WTC11 (cell line): ENCODE measurements at regions not wholly inside any gene's neighbourhood (a gene's known extent, or its start where the extent isn't known, plus 50 kb on each side); places are given as distances from the start of the nearest gene placed in this dataset.
"Not testable (repeated sequence)": the region's sequence is repeated elsewhere in the genome, so short reads cannot be mapped to it uniquely, and the experiment has no call there.

ENCODE experiments used
- ESRRA ChIP-seq: sonication (generic); formaldehyde crosslinking; IDR thresholded peaks from 2 replicates; pipeline ENCODE4 v1.8.1; 2022; ENCODE audit warnings: mild to moderate bottlenecking, missing genetic modification reagents, borderline replicate concordance
- FOXP1 ChIP-seq: sonication (generic); formaldehyde crosslinking; IDR thresholded peaks from 2 replicates; pipeline ENCODE4 v1.8.0; 2022; ENCODE audit warnings: missing genetic modification reagents, mild to moderate bottlenecking, moderate library complexity, borderline replicate concordance
- KAT7 ChIP-seq: sonication (generic); formaldehyde crosslinking; IDR thresholded peaks from 2 replicates; pipeline ENCODE4 v1.8.1; 2023; ENCODE audit warnings: missing genetic modification reagents, mild to moderate bottlenecking, borderline replicate concordance
- NR2C2 ChIP-seq: sonication (generic); formaldehyde crosslinking; IDR thresholded peaks from 2 replicates; pipeline ENCODE4 v1.8.0; 2022; ENCODE audit warnings: mild to moderate bottlenecking, missing genetic modification reagents
- SP1 ChIP-seq: sonication (generic); formaldehyde crosslinking; conservative IDR thresholded peaks from 2 replicates; pipeline ENCODE4 v1.8.1; 2022; ENCODE audit warnings: missing genetic modification reagents
- ZBTB21 ChIP-seq: sonication (generic); formaldehyde crosslinking; IDR thresholded peaks from 2 replicates; pipeline ENCODE4 v1.8.1; 2023; ENCODE audit warnings: mild to moderate bottlenecking, missing genetic modification reagents, borderline replicate concordance
- ZNF317 ChIP-seq: sonication (generic); formaldehyde crosslinking; IDR thresholded peaks from 2 replicates; pipeline ENCODE4 v1.8.1; 2023; ENCODE audit warnings: low read depth, mild to moderate bottlenecking, moderate library complexity, missing genetic modification reagents, borderline replicate concordance
- TF ChIP-seq, protein P1 (sequence below): sonication (generic); formaldehyde crosslinking; IDR thresholded peaks from 2 replicates; pipeline ENCODE4 v1.8.0; 2022; ENCODE audit warnings: mild to moderate bottlenecking, missing genetic modification reagents
- TF ChIP-seq, protein P2 (sequence below): fragments of 200-600 bp; IDR thresholded peaks from 2 replicates; pipeline ENCODE4 v1.8.0; 2022; ENCODE audit warnings: antibody characterized with exemption
- TF ChIP-seq, protein P3 (sequence below): sonication (generic); formaldehyde crosslinking; IDR thresholded peaks from 2 replicates; pipeline ENCODE4 v1.8.1; 2022; ENCODE audit warnings: mild to moderate bottlenecking, moderate library complexity, missing genetic modification reagents
- TF ChIP-seq, protein P4 (sequence below): sonication (generic); formaldehyde crosslinking; IDR thresholded peaks from 2 replicates; pipeline ENCODE4 v1.8.1; 2023; ENCODE audit warnings: mild to moderate bottlenecking, missing genetic modification reagents, moderate library complexity

DNA sequence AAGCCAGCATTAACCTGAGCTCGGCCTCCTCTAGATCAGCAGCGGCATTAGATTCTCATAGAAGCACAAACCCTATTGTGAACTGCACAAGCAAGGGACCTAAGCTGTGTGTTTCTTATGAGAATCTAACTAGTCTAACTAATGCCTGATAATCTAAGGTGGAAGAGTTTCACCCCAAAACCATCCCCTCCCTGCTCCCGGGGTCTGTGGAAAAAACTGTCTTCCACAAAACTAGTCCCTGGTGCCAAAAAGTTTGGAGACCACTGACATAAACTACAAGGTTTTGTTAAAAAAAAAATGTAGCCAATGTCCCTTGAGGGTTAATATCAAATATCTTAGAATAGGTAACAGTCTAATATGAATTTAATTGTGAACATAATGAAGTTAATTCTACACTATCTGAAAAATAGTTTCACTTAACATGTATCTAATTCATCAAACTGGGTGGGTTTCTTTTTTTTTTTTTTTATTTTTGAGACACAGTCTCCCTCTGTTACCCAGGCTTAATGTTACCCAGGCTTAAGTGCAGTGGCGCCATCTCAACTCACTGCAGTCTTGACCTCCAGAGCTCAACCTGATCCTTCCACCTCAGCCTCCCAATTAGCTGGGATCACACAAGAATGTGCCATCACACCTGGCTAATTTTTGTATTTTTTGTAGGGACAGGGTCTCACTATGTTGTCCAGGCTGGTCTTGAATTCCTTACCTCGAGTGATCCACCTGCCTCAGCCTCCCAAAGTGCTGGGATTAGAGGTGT lies 4752.2 kb upstream of the OR11H1 start:
- TF ChIP-seq, protein P1, sequence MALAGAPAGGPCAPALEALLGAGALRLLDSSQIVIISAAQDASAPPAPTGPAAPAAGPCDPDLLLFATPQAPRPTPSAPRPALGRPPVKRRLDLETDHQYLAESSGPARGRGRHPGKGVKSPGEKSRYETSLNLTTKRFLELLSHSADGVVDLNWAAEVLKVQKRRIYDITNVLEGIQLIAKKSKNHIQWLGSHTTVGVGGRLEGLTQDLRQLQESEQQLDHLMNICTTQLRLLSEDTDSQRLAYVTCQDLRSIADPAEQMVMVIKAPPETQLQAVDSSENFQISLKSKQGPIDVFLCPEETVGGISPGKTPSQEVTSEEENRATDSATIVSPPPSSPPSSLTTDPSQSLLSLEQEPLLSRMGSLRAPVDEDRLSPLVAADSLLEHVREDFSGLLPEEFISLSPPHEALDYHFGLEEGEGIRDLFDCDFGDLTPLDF (CRISPR knock-in tag): not testable (repeated sequence)
- TF ChIP-seq NR2C2; ZBTB21 (CRISPR knock-in tag); SP1 (CRISPR knock-in tag); KAT7 (CRISPR knock-in tag); ZNF317 (CRISPR knock-in tag); FOXP1 (CRISPR knock-in tag); ESRRA (CRISPR knock-in tag): not testable (repeated sequence)
- TF ChIP-seq, protein P2, sequence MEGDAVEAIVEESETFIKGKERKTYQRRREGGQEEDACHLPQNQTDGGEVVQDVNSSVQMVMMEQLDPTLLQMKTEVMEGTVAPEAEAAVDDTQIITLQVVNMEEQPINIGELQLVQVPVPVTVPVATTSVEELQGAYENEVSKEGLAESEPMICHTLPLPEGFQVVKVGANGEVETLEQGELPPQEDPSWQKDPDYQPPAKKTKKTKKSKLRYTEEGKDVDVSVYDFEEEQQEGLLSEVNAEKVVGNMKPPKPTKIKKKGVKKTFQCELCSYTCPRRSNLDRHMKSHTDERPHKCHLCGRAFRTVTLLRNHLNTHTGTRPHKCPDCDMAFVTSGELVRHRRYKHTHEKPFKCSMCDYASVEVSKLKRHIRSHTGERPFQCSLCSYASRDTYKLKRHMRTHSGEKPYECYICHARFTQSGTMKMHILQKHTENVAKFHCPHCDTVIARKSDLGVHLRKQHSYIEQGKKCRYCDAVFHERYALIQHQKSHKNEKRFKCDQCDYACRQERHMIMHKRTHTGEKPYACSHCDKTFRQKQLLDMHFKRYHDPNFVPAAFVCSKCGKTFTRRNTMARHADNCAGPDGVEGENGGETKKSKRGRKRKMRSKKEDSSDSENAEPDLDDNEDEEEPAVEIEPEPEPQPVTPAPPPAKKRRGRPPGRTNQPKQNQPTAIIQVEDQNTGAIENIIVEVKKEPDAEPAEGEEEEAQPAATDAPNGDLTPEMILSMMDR: not testable (repeated sequence)
- TF ChIP-seq, protein P3, sequence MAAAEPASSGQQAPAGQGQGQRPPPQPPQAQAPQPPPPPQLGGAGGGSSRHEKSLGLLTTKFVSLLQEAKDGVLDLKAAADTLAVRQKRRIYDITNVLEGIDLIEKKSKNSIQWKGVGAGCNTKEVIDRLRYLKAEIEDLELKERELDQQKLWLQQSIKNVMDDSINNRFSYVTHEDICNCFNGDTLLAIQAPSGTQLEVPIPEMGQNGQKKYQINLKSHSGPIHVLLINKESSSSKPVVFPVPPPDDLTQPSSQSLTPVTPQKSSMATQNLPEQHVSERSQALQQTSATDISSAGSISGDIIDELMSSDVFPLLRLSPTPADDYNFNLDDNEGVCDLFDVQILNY: not testable (repeated sequence)
- TF ChIP-seq, protein P4, sequence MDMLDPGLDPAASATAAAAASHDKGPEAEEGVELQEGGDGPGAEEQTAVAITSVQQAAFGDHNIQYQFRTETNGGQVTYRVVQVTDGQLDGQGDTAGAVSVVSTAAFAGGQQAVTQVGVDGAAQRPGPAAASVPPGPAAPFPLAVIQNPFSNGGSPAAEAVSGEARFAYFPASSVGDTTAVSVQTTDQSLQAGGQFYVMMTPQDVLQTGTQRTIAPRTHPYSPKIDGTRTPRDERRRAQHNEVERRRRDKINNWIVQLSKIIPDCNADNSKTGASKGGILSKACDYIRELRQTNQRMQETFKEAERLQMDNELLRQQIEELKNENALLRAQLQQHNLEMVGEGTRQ (CRISPR knock-in tag): not testable (repeated sequence)
